ENCODE measurements at regions not wholly inside any gene's neighbourhood (a gene's known extent, or its start where the extent isn't known, plus 50 kb on each side); places are given as distances from the start of the nearest gene placed in this dataset.

GRCh38 chr10:124174673-124175645 is 81.6 kb upstream of the CHST15 start:
- TF ChIP-seq, protein P1, sequence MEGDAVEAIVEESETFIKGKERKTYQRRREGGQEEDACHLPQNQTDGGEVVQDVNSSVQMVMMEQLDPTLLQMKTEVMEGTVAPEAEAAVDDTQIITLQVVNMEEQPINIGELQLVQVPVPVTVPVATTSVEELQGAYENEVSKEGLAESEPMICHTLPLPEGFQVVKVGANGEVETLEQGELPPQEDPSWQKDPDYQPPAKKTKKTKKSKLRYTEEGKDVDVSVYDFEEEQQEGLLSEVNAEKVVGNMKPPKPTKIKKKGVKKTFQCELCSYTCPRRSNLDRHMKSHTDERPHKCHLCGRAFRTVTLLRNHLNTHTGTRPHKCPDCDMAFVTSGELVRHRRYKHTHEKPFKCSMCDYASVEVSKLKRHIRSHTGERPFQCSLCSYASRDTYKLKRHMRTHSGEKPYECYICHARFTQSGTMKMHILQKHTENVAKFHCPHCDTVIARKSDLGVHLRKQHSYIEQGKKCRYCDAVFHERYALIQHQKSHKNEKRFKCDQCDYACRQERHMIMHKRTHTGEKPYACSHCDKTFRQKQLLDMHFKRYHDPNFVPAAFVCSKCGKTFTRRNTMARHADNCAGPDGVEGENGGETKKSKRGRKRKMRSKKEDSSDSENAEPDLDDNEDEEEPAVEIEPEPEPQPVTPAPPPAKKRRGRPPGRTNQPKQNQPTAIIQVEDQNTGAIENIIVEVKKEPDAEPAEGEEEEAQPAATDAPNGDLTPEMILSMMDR (IDR thresholded peaks at IDR 0.05) = no peak
- intact Hi-C loops (cut with DNase I) = no loop called here
- H3K4me3 ChIP-seq = no peak overlapping the region
- H3K36me3 ChIP-seq = no peaks in the 10 kb centered on the region
- no peaks in the 10 kb centered on the region for H3K9me3 ChIP-seq
- DNase-seq (ENCODE audit: low spot score in 2 of 2) = no peak
- no peak overlapping the region for H3K27ac ChIP-seq
- H3K27me3 ChIP-seq = no peaks in the 10 kb centered on the region
- no peaks in the 10 kb centered on the region for H3K4me1 ChIP-seq

- no peaks in the 10 kb centered on the region for H3K9me3 ChIP-seq
- intact Hi-C loops (cut with DNase I) = no loop called here
- no peak overlapping the region for H3K27ac ChIP-seq
- no peaks in the 10 kb centered on the region for H3K27me3 ChIP-seq
- TF ChIP-seq, protein P1 (IDR thresholded peaks at IDR 0.05) = no peak
- no peak for DNase-seq (ENCODE audit: low spot score in 2 of 2)
- no peak overlapping the region for H3K4me3 ChIP-seq
- H3K36me3 ChIP-seq = no peaks in the 10 kb centered on the region
- H3K4me1 ChIP-seq = no peaks in the 10 kb centered on the region
These were observed 80.7 kb upstream of the CHST15 start for GRCh38 chr10:124174071-124174566.

GRCh38 chr10:124173298-124173900 is 80.0 kb upstream of the CHST15 start:
- no peaks in the 10 kb centered on the region for H3K9me3 ChIP-seq
- no peak overlapping the region for H3K4me3 ChIP-seq
- H3K36me3 ChIP-seq = no peaks in the 10 kb centered on the region
- no peak overlapping the region for H3K27ac ChIP-seq
- H3K27me3 ChIP-seq = no peaks in the 10 kb centered on the region
- H3K4me1 ChIP-seq = no peaks in the 10 kb centered on the region
- TF ChIP-seq, protein P1 (IDR thresholded peaks at IDR 0.05) = no peak
- intact Hi-C loops (cut with DNase I) = no loop called here
- peak in 1 of 2 donors; percentile 39 for DNase-seq (ENCODE audit: low spot score in 2 of 2)

DNA sequence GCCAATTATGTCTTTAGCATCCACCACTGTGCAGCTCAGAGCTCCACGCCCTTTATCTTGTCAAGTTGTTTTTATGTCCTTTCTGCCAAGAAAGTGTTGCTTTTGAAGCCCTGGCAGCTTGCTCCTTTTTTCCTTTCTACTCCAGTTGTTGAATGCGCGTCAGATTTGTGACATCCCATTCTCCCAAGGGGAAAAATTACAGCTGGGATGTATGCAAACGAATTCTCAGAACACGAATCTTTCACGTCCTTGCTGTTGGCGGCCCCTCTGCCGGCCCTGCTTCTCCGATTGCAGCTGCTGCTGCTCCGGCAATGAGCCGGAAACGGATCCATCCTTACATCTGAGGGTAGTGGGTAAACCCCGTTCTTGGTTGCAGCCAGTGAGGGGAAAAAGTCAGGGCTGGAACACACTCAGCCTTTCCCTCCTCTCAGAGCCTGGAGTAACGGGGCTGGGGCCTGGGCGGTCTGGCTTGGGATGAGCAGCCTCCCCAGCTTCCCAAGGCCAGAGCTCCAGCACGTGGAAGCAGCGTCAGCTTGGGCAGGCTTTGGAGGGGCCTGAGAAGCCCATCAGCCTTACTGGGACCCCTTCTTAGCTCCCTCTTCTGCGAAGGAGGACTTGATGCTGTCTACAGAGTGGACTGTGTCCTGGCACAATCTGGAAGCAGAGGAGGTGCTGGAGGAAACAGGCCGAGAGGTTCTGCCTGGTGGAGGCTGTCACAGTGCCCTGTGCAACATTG is 79.0 kb upstream of the CHST15 start:
- H3K27ac ChIP-seq = no peak overlapping the region
- intact Hi-C loops (cut with DNase I) = no loop called here

GRCh38 chr10:124171561-124171960 is 78.2 kb upstream of the CHST15 start:
- TF ChIP-seq, protein P1 (IDR thresholded peaks at IDR 0.05) = no peak
- intact Hi-C loops (cut with DNase I) = no loop called here
- Histone ChIP-seq H3K36me3 (no peaks in the 10 kb centered on the region), H3K27ac (no peak overlapping the region), H3K4me1 (no peaks in the 10 kb centered on the region), H3K27me3 (no peaks in the 10 kb centered on the region), H3K4me3 (no peak overlapping the region), H3K9me3 (no peaks in the 10 kb centered on the region)
- DNase-seq (ENCODE audit: low spot score in 2 of 2) = peak in 1 of 2 donors; percentile 8

More for the DNA sequence above, 79.0 kb upstream of the CHST15 start:
- H3K27me3 ChIP-seq = no peaks in the 10 kb centered on the region
- no peaks in the 10 kb centered on the region for H3K9me3 ChIP-seq
- no peak overlapping the region for H3K4me3 ChIP-seq
- peak in 1 of 2 donors; percentile 49 for DNase-seq (ENCODE audit: low spot score in 2 of 2)
- H3K36me3 ChIP-seq = no peaks in the 10 kb centered on the region
- no peaks in the 10 kb centered on the region for H3K4me1 ChIP-seq
- TF ChIP-seq, protein P1 (IDR thresholded peaks at IDR 0.05) = no peak

All from ascending aorta (tissue), 2 donors.